Fibroblast of lung (primary cell): ENCODE measurements at regions not wholly inside any gene's neighbourhood (a gene's known extent, or its start where the extent isn't known, plus 50 kb on each side); places are given as distances from the start of the nearest gene placed in this dataset.
"Not testable (repeated sequence)": the region's sequence is repeated elsewhere in the genome, so short reads cannot be mapped to it uniquely, and the experiment has no call there.

Experiments
- DNase-seq, 2 donors: peaks; one replicate each; pipeline versions ENCODE4 v3.0.0 to v3.0.0-alpha.2; 2010; ENCODE audit warnings: low read depth in 2 of 2
- H2AFZ ChIP-seq: 2 replicates; pipeline ENCODE4 v1.5.1; 2012; ENCODE audit warnings: low read length, control low read depth, inconsistent platforms
- H3K27ac ChIP-seq: 2 replicates; pipeline ENCODE4 v1.5.1; 2011; ENCODE audit warnings: low read length, control low read depth; ENCODE audit not compliant: insufficient read depth
- H3K27me3 ChIP-seq: 2 replicates; pipeline ENCODE4 v1.5.1; 2011; ENCODE audit warnings: mild to moderate bottlenecking, low read length; ENCODE audit not compliant: control insufficient read depth, insufficient read depth
- H3K36me3 ChIP-seq: 2 replicates; pipeline ENCODE4 v1.5.1; 2011; ENCODE audit warnings: low read length; ENCODE audit not compliant: control insufficient read depth, insufficient read depth
- H3K4me1 ChIP-seq: 2 replicates; pipeline ENCODE4 v1.5.1; 2011; ENCODE audit warnings: low read length; ENCODE audit not compliant: control insufficient read depth, insufficient read depth; ENCODE audit errors: extremely low read depth
- H3K4me2 ChIP-seq: 2 replicates; pipeline ENCODE4 v1.5.1; 2011; ENCODE audit warnings: low read length, control low read depth; ENCODE audit not compliant: insufficient read depth; ENCODE audit errors: extremely low read depth
- H3K4me3 ChIP-seq, 4 experiments: fragments of 200-600 bp in 1 of 4; sonication (generic) in 1 of 4; replicated peaks in 1 of 4; 2 replicates each; pipeline ENCODE4 v1.5.1; 2011 to 2016; ENCODE audit warnings: low read length in 4 of 4, low read depth in 3 of 4, mild to moderate bottlenecking in 3 of 4, control low read depth in 2 of 4, inconsistent platforms in 1 of 4, mixed read lengths in 1 of 4; ENCODE audit not compliant: insufficient read depth in 1 of 4; ENCODE audit errors: control extremely low read depth in 1 of 4
- H3K79me2 ChIP-seq: 2 replicates; pipeline ENCODE4 v1.5.1; 2012; ENCODE audit warnings: mild to moderate bottlenecking, low read length, inconsistent platforms; ENCODE audit not compliant: control insufficient read depth, insufficient read depth
- H3K9ac ChIP-seq: 2 replicates; pipeline ENCODE4 v1.5.1; 2011; ENCODE audit warnings: mild to moderate bottlenecking, low read length, control low read depth; ENCODE audit not compliant: insufficient read depth
- H3K9me3 ChIP-seq: 2 replicates; pipeline ENCODE4 v1.5.1; 2012; ENCODE audit warnings: low read depth, low read length; ENCODE audit not compliant: control insufficient read depth, insufficient read depth
- H4K20me1 ChIP-seq: 2 replicates; pipeline ENCODE4 v1.5.1; 2011; ENCODE audit warnings: low read length; ENCODE audit not compliant: control insufficient read depth, insufficient read depth; ENCODE audit errors: extremely low read depth
- CTCF ChIP-seq, 2 donors: IDR thresholded peaks in 1 of 2; conservative IDR thresholded peaks in 1 of 2; 1 replicate in 1 of 2; 2 replicates in 1 of 2; pipeline ENCODE4 v1.5.1; 2011 to 2012; ENCODE audit warnings: low read length in 2 of 2, control low read depth in 1 of 2, inconsistent platforms in 1 of 2, low read depth in 1 of 2, mild to moderate bottlenecking in 1 of 2
- EZH2 ChIP-seq: IDR thresholded peaks from 2 replicates; pipeline ENCODE4 v1.5.1; 2012; ENCODE audit warnings: low read length, control low read depth, mild to moderate bottlenecking; ENCODE audit errors: missing control alignments

- H3K4me1 ChIP-seq, result no peaks in the 10 kb centered on the region
- no peaks in the 10 kb centered on the region for H4K20me1 ChIP-seq
- H3K9me3 ChIP-seq, result no peaks in the 10 kb centered on the region
- no peaks in the 10 kb centered on the region for H3K79me2 ChIP-seq
- no peak overlapping the region for H3K4me3 ChIP-seq
- no peak overlapping the region for H3K9ac ChIP-seq
- no peak overlapping the region for H3K27ac ChIP-seq
- TF ChIP-seq EZH2 (no peak), CTCF (conservative IDR thresholded peaks at IDR 0.05 in 1 of 2, IDR thresholded peaks at IDR 0.05 in 1 of 2; ENCODE audit: low read depth in 1 of 2, low read length in 2 of 2) (no peak)
- no peaks in the 10 kb centered on the region for H3K36me3 ChIP-seq
- H3K4me2 ChIP-seq, result no peak overlapping the region
- no peak for DNase-seq
- no peaks in the 10 kb centered on the region for H3K27me3 ChIP-seq
- no peak overlapping the region for H2AFZ ChIP-seq
Observed at GRCh38 chrX:150119323-150119722, 181.0 kb upstream of the EOLA2 start.

- H2AFZ ChIP-seq, H3K4me2 ChIP-seq, H3K4me1 ChIP-seq, H3K9ac ChIP-seq, H3K36me3 ChIP-seq, H3K4me3 ChIP-seq, DNase-seq, H3K27me3 ChIP-seq, H3K27ac ChIP-seq, H4K20me1 ChIP-seq, H3K79me2 ChIP-seq, H3K9me3 ChIP-seq: not testable (repeated sequence)
Observed at GRCh38 chrX:150125045-150125444, 186.8 kb upstream of the EOLA2 start.

- H3K36me3 ChIP-seq, result no peaks in the 10 kb centered on the region
- DNase-seq, result no peak
- no peak overlapping the region for H3K4me2 ChIP-seq
- TF ChIP-seq CTCF (conservative IDR thresholded peaks at IDR 0.05 in 1 of 2, IDR thresholded peaks at IDR 0.05 in 1 of 2; ENCODE audit: low read depth in 1 of 2, low read length in 2 of 2), result no peak
- TF ChIP-seq EZH2, result no peak
- H3K9me3 ChIP-seq, result no peaks in the 10 kb centered on the region
- H3K79me2 ChIP-seq, result no peaks in the 10 kb centered on the region
- no peak overlapping the region for H3K27ac ChIP-seq
- no peak overlapping the region for H3K4me3 ChIP-seq
- no peaks in the 10 kb centered on the region for H3K4me1 ChIP-seq
- no peak overlapping the region for H2AFZ ChIP-seq
- no peak overlapping the region for H3K9ac ChIP-seq
- H3K27me3 ChIP-seq, result no peaks in the 10 kb centered on the region
- H4K20me1 ChIP-seq, result no peaks in the 10 kb centered on the region
Observed at GRCh38 chrX:150127216-150127615, 188.9 kb upstream of the EOLA2 start.
